ENCODE measurements at regions not wholly inside any gene's neighbourhood (a gene's known extent, or its start where the extent isn't known, plus 50 kb on each side); places are given as distances from the start of the nearest gene placed in this dataset.

DNA sequence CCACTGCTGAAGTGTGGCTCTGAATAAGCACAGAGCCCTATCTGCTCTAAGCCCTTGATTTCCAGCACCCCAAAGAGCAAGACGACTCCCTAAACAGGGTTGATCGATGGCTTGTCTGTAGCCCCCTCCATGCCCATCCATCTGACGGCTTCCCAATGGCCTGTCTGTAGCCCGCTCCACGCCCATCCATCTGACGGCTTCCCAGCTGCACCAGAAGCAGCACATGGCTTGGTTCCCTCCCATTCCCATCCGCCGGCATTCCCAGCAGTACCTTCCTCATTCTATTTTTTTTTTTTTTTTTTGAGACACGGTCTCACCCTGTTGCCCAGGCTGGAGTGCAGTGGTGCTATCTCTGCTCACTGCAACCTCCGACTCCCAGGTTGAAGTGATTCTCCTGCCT is 64.5 kb downstream of the RBFOX3 start:
- TF ChIP-seq CTCF (IDR thresholded peaks at IDR 0.05; ENCODE audit: insufficient read depth, low read length, poor library complexity, severe bottlenecking) (no peak), EZH2phosphoT487 (conservative IDR thresholded peaks at IDR 0.05; ENCODE audit: low read length) (no peak)

Measured in SU-DHL-6 (cell line).